MM.1S (cell line): ENCODE measurements at regions not wholly inside any gene's neighbourhood (a gene's known extent, or its start where the extent isn't known, plus 50 kb on each side); places are given as distances from the start of the nearest gene placed in this dataset.

Experiments used
- CTCF ChIP-seq: fragments of 300-600 bp; sonication (generic); IDR thresholded peaks from 2 replicates; pipeline ENCODE4 v1.5.1; 2016; ENCODE audit warnings: antibody characterized with exemption, low read length, mixed read lengths
- EZH2 ChIP-seq: fragments of 300-600 bp; sonication (generic); optimal IDR thresholded peaks from 2 replicates; pipeline ENCODE3; 2017; ENCODE audit warnings: low read depth, mild to moderate bottlenecking, antibody characterized with exemption, low read length, mixed read lengths
- EZH2phosphoT487 ChIP-seq: fragments of 300-600 bp; sonication (generic); IDR thresholded peaks from 2 replicates; pipeline ENCODE4 v1.6.1; 2018; ENCODE audit warnings: antibody characterized with exemption, low read length

- TF ChIP-seq EZH2 (no peak), CTCF (no peak), EZH2phosphoT487 (no peak)
These were observed 1025.4 kb upstream of the LRFN5 start for GRCh38 chr14:40581264-40581663.
